ENCODE measurements at regions not wholly inside any gene's neighbourhood (a gene's known extent, or its start where the extent isn't known, plus 50 kb on each side); places are given as distances from the start of the nearest gene placed in this dataset.

DNA sequence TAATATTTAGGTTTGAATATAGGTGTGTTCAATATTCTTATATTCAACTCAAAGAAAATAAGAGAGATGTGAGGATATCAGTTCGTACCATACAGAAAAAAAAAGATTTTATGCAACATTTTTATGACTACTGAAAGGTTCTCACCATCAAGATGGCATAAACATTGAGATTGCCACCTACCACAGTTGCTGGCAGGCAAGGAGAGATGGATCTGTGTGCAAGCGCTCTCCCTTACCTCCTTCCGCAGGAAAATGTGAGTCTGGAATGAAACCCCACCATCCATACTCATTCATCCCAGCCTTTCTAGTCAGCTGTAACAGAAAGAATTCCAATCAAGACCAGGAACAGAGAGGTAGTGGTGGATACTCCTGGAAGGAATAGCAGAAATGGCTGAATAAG is 376.9 kb downstream of the PPP3CA start:
- H3K27ac ChIP-seq: no peak overlapping the region
- no peaks in the 10 kb centered on the region for H3K9me3 ChIP-seq (ENCODE audit: low read depth)
- no peaks in the 10 kb centered on the region for H3K4me1 ChIP-seq (ENCODE audit: low read depth)
- TF ChIP-seq, protein P1, sequence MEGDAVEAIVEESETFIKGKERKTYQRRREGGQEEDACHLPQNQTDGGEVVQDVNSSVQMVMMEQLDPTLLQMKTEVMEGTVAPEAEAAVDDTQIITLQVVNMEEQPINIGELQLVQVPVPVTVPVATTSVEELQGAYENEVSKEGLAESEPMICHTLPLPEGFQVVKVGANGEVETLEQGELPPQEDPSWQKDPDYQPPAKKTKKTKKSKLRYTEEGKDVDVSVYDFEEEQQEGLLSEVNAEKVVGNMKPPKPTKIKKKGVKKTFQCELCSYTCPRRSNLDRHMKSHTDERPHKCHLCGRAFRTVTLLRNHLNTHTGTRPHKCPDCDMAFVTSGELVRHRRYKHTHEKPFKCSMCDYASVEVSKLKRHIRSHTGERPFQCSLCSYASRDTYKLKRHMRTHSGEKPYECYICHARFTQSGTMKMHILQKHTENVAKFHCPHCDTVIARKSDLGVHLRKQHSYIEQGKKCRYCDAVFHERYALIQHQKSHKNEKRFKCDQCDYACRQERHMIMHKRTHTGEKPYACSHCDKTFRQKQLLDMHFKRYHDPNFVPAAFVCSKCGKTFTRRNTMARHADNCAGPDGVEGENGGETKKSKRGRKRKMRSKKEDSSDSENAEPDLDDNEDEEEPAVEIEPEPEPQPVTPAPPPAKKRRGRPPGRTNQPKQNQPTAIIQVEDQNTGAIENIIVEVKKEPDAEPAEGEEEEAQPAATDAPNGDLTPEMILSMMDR (IDR thresholded peaks at IDR 0.05; ENCODE audit: low read depth, low read length): no peak
- H3K4me3 ChIP-seq: no peak overlapping the region
- no peaks in the 10 kb centered on the region for H3K36me3 ChIP-seq
- no peak for DNase-seq (ENCODE audit: low read depth in 1 of 2, low spot score in 1 of 2)
- H3K27me3 ChIP-seq: no peaks in the 10 kb centered on the region

DNA sequence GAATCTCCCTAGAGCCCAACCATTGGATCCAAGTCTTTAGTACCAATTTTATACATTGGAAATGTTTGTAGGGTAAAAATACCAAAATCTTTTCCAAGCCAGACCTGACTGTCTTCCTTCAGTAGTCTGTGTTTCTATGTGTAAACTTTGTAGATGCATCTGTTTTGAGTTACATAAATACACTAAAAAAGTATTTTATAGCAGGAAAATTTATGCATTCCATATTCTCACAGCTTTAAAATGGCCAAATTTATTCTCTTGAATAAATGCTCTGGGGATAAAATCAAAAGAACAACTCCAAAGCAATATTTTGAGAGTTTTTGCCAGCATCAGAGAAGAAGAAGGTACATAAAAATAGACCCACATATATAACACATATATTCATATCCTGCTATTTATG is 377.4 kb downstream of the PPP3CA start:
- TF ChIP-seq, protein P1 (IDR thresholded peaks at IDR 0.05; ENCODE audit: low read depth, low read length): no peak
- Histone ChIP-seq H3K27ac (no peak overlapping the region), H3K27me3 (no peaks in the 10 kb centered on the region), H3K4me3 (no peak overlapping the region), H3K9me3 (ENCODE audit: low read depth) (no peaks in the 10 kb centered on the region), H3K36me3 (no peaks in the 10 kb centered on the region), H3K4me1 (ENCODE audit: low read depth) (no peaks in the 10 kb centered on the region)
- no peak for DNase-seq (ENCODE audit: low read depth in 1 of 2, low spot score in 1 of 2)

DNA sequence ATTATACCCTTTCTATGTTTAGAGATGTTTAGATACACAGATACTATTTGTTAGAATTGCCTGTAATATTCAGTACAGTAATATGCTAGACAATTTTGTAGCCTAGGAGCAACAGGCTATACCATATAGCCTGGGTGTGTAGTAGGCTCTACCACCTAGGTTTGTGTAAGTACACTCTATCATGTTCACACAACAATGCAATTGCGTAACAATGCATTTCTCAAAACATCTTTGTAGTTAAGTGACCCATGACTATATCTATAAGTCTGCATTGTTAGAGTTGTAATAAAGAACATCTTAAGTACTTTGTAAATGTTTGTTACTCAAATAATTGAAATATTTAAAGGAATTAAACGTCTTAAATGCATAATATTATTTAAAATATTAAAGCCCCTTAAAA is 379.3 kb downstream of the PPP3CA start:
- no peaks in the 10 kb centered on the region for H3K9me3 ChIP-seq (ENCODE audit: low read depth)
- no peaks in the 10 kb centered on the region for H3K27me3 ChIP-seq
- TF ChIP-seq, protein P1 (IDR thresholded peaks at IDR 0.05; ENCODE audit: low read depth, low read length): no peak
- H3K4me1 ChIP-seq (ENCODE audit: low read depth): no peaks in the 10 kb centered on the region
- H3K27ac ChIP-seq: no peak overlapping the region
- H3K36me3 ChIP-seq: no peaks in the 10 kb centered on the region
- no peak for DNase-seq (ENCODE audit: low read depth in 1 of 2, low spot score in 1 of 2)
- H3K4me3 ChIP-seq: no peak overlapping the region

DNA sequence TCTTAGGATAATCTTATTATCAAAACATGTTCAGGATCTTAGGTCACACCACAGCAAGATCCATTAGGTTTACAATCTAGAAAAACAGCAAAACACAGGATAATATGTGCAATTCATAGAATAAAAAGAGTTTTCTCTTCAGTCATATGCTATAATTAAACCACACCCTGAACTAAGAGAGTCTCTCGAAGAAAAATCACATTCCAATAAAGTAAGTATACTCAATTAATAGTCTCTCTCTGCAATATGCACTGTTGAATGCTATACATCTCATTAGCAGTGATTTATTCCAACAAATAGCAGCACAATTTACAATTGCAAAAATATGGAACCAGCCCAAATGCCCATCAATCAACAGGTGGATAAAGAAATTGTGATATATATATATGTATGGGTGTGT is 383.7 kb downstream of the PPP3CA start:
- Histone ChIP-seq H3K36me3 (no peaks in the 10 kb centered on the region), H3K27ac (no peak overlapping the region), H3K4me3 (no peak overlapping the region), H3K9me3 (ENCODE audit: low read depth) (no peaks in the 10 kb centered on the region), H3K4me1 (ENCODE audit: low read depth) (no peaks in the 10 kb centered on the region), H3K27me3 (no peaks in the 10 kb centered on the region)
- no peak for DNase-seq (ENCODE audit: low read depth in 1 of 2, low spot score in 1 of 2)
- TF ChIP-seq, protein P1 (IDR thresholded peaks at IDR 0.05; ENCODE audit: low read depth, low read length): no peak

DNA sequence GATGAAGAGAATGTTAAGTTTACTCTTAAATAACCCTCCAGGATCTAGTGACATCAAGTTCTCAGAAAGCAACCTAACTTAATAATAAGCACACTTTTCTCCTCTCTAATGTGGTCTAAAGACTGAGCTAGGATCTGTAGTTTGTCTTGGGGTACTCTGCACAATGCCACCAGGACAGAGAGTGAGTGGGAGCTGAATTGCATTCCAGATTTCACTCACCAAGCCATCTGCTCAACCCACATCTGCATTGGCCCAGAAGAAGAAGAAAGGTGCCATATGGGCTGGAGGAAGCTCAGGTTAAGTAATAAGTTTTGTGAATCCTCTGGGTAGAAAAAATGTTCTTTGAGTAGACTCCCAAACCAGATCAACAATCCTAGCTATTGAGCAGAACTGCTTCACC is 384.6 kb downstream of the PPP3CA start:
- Histone ChIP-seq H3K9me3 (ENCODE audit: low read depth) (no peaks in the 10 kb centered on the region), H3K27ac (no peak overlapping the region), H3K4me1 (ENCODE audit: low read depth) (no peaks in the 10 kb centered on the region), H3K27me3 (no peaks in the 10 kb centered on the region), H3K4me3 (no peak overlapping the region), H3K36me3 (no peaks in the 10 kb centered on the region)
- TF ChIP-seq, protein P1 (IDR thresholded peaks at IDR 0.05; ENCODE audit: low read depth, low read length): no peak
- DNase-seq (ENCODE audit: low read depth in 1 of 2, low spot score in 1 of 2): no peak

DNA sequence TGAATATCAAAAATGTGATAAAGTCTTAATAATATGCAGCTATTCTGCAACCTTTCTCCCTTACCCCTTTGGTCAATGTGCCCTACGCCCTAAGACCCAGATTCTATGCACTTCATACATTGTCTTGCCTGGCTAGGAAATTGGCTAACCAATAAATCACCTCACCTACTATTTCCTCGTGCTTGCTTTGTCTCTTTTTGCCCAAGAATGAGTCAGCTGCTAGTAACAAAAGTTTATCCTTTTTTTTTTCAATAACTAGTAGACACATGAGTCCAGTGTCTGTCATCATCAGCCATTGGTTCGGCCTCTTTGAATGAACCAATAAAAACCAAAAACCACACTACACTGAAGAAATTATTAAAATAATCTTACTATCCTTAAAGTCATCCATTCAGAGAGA is 387.1 kb downstream of the PPP3CA start:
- DNase-seq (ENCODE audit: low read depth in 1 of 2, low spot score in 1 of 2): no peak
- TF ChIP-seq, protein P1 (IDR thresholded peaks at IDR 0.05; ENCODE audit: low read depth, low read length): no peak
- Histone ChIP-seq H3K4me3 (no peak overlapping the region), H3K36me3 (no peaks in the 10 kb centered on the region), H3K9me3 (ENCODE audit: low read depth) (no peaks in the 10 kb centered on the region), H3K27ac (no peak overlapping the region), H3K4me1 (ENCODE audit: low read depth) (no peaks in the 10 kb centered on the region), H3K27me3 (no peaks in the 10 kb centered on the region)

All from cardiac muscle cell (in vitro differentiated cells and primary cell).